Activated T-helper 1 cell treated with anti-CD3 and anti-CD28 coated beads, Interleukin-12 subunit alpha, Interleukin-12 subunit beta, Interleukin-2, Interleukin-4 antibody, amounts not matched to agents 30 ng/mL and 10 ng/mL and 1 ng/mL, durations not matched to agents 14 hours and 24 hours and 36 hours (primary cell): ENCODE measurements at regions not wholly inside any gene's neighbourhood (a gene's known extent, or its start where the extent isn't known, plus 50 kb on each side); places are given as distances from the start of the nearest gene placed in this dataset.
"Not testable (repeated sequence)": the region's sequence is repeated elsewhere in the genome, so short reads cannot be mapped to it uniquely, and the experiment has no call there.

Experiments
- DNase-seq: peaks from one replicate; pipeline ENCODE4 v3.0.0; 2021; ENCODE audit warnings: low spot score
- H3K27ac Mint-ChIP-seq: one replicate; pipeline ENCODE4 v1.8.0; 2021; ENCODE audit warnings: mild to moderate bottlenecking, mixed read lengths
- H3K27me3 Mint-ChIP-seq: one replicate; pipeline ENCODE4 v1.8.0; 2022; ENCODE audit warnings: mild to moderate bottlenecking, moderate library complexity, mixed read lengths; ENCODE audit not compliant: insufficient read depth
- H3K36me3 Mint-ChIP-seq: one replicate; pipeline ENCODE4 v1.8.0; 2021; ENCODE audit warnings: low read depth, mixed read lengths
- H3K4me1 Mint-ChIP-seq: one replicate; pipeline ENCODE4 v1.8.0; 2021; ENCODE audit warnings: low read depth, mixed read lengths
- H3K4me3 Mint-ChIP-seq: one replicate; pipeline ENCODE4 v1.8.0; 2021; ENCODE audit warnings: mild to moderate bottlenecking, moderate library complexity, mixed read lengths
- H3K9me3 Mint-ChIP-seq: one replicate; pipeline ENCODE4 v1.8.0; 2021; ENCODE audit warnings: mixed read lengths
- intact Hi-C: fragments of 100-400 bp; cut with micrococcal nuclease; formaldehyde crosslinking; loops from one replicate; pipeline ENCODE4 v1.15.1; 2024

DNA sequence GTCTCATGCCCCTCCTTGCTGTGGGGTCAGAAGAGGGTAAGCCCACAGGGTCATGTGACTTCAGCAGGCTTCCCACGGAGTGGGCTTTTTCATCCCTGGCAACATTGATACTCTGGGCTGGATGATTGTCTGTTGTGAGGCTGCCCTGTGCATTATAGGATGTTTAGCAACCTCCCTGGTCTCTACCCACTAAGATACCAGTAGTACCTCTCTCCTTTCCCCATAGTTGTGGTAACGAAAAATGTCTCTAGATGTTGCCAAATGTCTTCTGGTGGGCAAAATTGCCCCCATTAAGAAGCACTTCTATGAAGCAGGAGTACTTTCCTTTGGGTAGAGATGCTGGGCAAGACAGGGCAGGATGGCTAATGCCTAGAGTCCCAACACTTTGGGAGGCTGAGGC is 232.5 kb upstream of the ZNF217 start:
- DNase-seq: no peak
- intact Hi-C loops: loop anchor here (5.0 kb wide), 1 partner anchor 41 kb away; no protein-coding TSS in a partner anchor
- Mint-ChIP-seq H3K4me1 (peaks cover 38% of the 10 kb centered on the region), H3K27me3 (no peaks in the 10 kb centered on the region), H3K9me3 (no peaks in the 10 kb centered on the region), H3K36me3 (no peaks in the 10 kb centered on the region), H3K4me3 (no peak overlapping the region), H3K27ac (no peak overlapping the region)

- Mint-ChIP-seq H3K9me3 (no peaks in the 10 kb centered on the region), H3K27me3 (no peaks in the 10 kb centered on the region), H3K4me3 (no peak overlapping the region), H3K27ac (no peak overlapping the region), H3K36me3 (no peaks in the 10 kb centered on the region), H3K4me1 (peaks cover 32% of the 10 kb centered on the region)
- intact Hi-C loops: loop anchor here (5.0 kb wide), 1 partner anchor 42 kb away; no protein-coding TSS in a partner anchor
- DNase-seq: no peak
These were observed 231.6 kb upstream of the ZNF217 start for GRCh38 chr20:53825282-53825681.

GRCh38 chr20:53824779-53825178 is 231.1 kb upstream of the ZNF217 start:
- intact Hi-C loops: loop anchor here (5.0 kb wide), 1 partner anchor 43 kb away; no protein-coding TSS in a partner anchor
- Mint-ChIP-seq H3K9me3 (no peaks in the 10 kb centered on the region), H3K4me3 (no peak overlapping the region), H3K27ac (no peak overlapping the region), H3K36me3 (no peaks in the 10 kb centered on the region), H3K27me3 (no peaks in the 10 kb centered on the region), H3K4me1 (peaks cover 27% of the 10 kb centered on the region)
- no peak for DNase-seq

DNA sequence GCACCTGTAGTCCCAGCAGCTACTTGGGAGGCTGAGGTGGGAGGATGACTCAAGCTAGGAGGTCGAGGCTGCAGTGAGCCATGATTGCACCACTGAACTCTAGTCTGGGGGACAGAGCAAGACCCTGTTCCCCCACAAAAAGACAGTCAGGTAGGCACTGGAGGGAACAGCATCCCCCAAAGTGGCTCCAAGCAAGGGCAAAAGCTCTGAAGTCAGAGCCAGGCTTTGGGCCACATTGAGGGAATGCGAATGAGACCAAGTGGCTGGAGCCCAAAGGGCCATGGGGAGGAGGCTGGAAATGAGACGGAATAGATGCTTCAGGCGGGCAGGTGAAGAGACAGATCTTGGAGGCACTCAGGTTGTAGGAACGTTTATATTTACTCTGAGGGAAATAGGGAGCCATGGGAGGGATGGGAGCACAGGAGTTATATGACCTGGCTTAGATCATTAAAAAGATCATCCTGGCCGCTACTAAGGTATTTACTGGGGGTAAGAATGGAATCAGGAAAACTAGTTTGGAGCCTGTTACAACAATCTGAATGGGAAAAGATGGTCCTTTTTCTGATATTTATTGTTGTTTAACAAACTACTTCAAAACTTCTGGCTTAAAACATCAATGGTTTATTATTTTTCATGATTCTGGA is 229.6 kb upstream of the ZNF217 start:
- intact Hi-C loops: no loop called here
- peaks cover 11% of the 10 kb centered on the region for H3K4me1 Mint-ChIP-seq
- no peak for DNase-seq
- no peak overlapping the region for H3K27ac Mint-ChIP-seq
- no peaks in the 10 kb centered on the region for H3K36me3 Mint-ChIP-seq
- no peak overlapping the region for H3K4me3 Mint-ChIP-seq
- H3K9me3 Mint-ChIP-seq: peaks cover 9% of the 10 kb centered on the region
- no peaks in the 10 kb centered on the region for H3K27me3 Mint-ChIP-seq

DNA sequence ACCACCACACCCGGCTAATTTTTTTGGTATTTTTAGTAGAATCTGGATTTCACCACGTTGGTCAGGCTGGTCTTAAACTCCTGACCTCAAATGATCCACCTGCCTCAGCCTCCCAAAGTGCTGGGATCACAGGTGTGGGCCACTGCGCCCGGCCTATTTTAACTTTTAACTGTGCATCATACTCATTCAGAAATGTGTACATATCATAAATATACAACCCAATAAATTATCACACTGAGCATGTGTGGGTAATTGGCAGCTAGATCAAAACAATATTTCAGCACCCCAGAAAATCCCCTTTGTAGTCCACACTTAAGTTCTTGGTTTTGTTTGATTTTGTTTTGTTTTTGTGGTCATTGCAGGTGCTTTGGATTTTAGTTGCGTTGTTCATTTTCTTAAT is 228.9 kb upstream of the ZNF217 start:
- intact Hi-C loops: no loop called here
- no peaks in the 10 kb centered on the region for H3K27me3 Mint-ChIP-seq
- H3K9me3 Mint-ChIP-seq: peaks cover 9% of the 10 kb centered on the region
- no peaks in the 10 kb centered on the region for H3K36me3 Mint-ChIP-seq
- H3K4me3 Mint-ChIP-seq: no peak overlapping the region
- H3K27ac Mint-ChIP-seq: no peak overlapping the region
- peaks cover 4% of the 10 kb centered on the region for H3K4me1 Mint-ChIP-seq
- DNase-seq: no peak

GRCh38 chr20:53819973-53820451 is 226.4 kb upstream of the ZNF217 start:
- H3K27me3 Mint-ChIP-seq: no peaks in the 10 kb centered on the region
- no peak overlapping the region for H3K27ac Mint-ChIP-seq
- no peak for DNase-seq
- no peak overlapping the region for H3K4me3 Mint-ChIP-seq
- no peaks in the 10 kb centered on the region for H3K36me3 Mint-ChIP-seq
- intact Hi-C loops: no loop called here
- peaks cover 9% of the 10 kb centered on the region for H3K9me3 Mint-ChIP-seq
- peaks cover 12% of the 10 kb centered on the region for H3K4me1 Mint-ChIP-seq

GRCh38 chr20:53818457-53819177 is 225.0 kb upstream of the ZNF217 start:
- H3K36me3 Mint-ChIP-seq: no peaks in the 10 kb centered on the region
- intact Hi-C loops: no loop called here
- H3K27me3 Mint-ChIP-seq: no peaks in the 10 kb centered on the region
- no peak overlapping the region for H3K4me3 Mint-ChIP-seq
- DNase-seq: no peak
- H3K4me1 Mint-ChIP-seq: peaks cover 25% of the 10 kb centered on the region
- H3K9me3 Mint-ChIP-seq: peaks cover 9% of the 10 kb centered on the region
- H3K27ac Mint-ChIP-seq: no peak overlapping the region

GRCh38 chr20:53817513-53817912 is 223.9 kb upstream of the ZNF217 start:
- H3K36me3 Mint-ChIP-seq, DNase-seq, H3K27me3 Mint-ChIP-seq, H3K4me3 Mint-ChIP-seq, H3K27ac Mint-ChIP-seq, H3K9me3 Mint-ChIP-seq, intact Hi-C loops: not testable (repeated sequence)
- H3K4me1 Mint-ChIP-seq: peaks cover 25% of the 10 kb centered on the region

- intact Hi-C loops: no loop called here
- no peak overlapping the region for H3K27ac Mint-ChIP-seq
- no peak overlapping the region for H3K4me3 Mint-ChIP-seq
- H3K27me3 Mint-ChIP-seq: no peaks in the 10 kb centered on the region
- peaks cover 25% of the 10 kb centered on the region for H3K4me1 Mint-ChIP-seq
- DNase-seq: no peak
- no peaks in the 10 kb centered on the region for H3K36me3 Mint-ChIP-seq
- peaks cover 9% of the 10 kb centered on the region for H3K9me3 Mint-ChIP-seq
These were observed 223.3 kb upstream of the ZNF217 start for GRCh38 chr20:53816872-53817398.

GRCh38 chr20:53815509-53815908 is 221.9 kb upstream of the ZNF217 start:
- peaks cover 9% of the 10 kb centered on the region for H3K9me3 Mint-ChIP-seq
- H3K27me3 Mint-ChIP-seq: no peaks in the 10 kb centered on the region
- peaks cover 25% of the 10 kb centered on the region for H3K4me1 Mint-ChIP-seq
- H3K27ac Mint-ChIP-seq: no peak overlapping the region
- no peak overlapping the region for H3K4me3 Mint-ChIP-seq
- intact Hi-C loops: no loop called here
- no peak for DNase-seq
- no peaks in the 10 kb centered on the region for H3K36me3 Mint-ChIP-seq

DNA sequence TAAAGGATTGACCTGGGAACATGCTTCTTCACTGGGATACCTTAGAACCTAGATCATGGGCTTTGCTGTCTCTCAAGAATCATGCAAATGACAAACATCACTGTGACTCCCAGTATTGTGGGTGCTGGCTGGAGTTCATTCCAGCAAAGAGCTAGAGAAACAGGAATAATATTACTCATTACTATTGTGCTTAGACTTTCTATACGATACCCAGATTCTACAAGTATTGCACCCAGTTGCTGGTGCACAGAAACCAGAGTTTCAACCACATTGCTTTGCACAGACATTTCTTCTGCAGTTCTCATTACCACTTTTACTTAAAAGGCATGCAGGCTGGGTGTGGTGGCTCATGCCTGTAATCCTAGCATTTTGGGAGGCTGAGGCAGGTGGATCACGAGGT is 220.4 kb upstream of the ZNF217 start:
- H3K4me1 Mint-ChIP-seq: peaks cover 25% of the 10 kb centered on the region
- no peak for DNase-seq
- no peaks in the 10 kb centered on the region for H3K27me3 Mint-ChIP-seq
- no peak overlapping the region for H3K4me3 Mint-ChIP-seq
- intact Hi-C loops: no loop called here
- no peaks in the 10 kb centered on the region for H3K36me3 Mint-ChIP-seq
- peaks cover 4% of the 10 kb centered on the region for H3K9me3 Mint-ChIP-seq
- no peak overlapping the region for H3K27ac Mint-ChIP-seq

GRCh38 chr20:53813636-53814035 is 220.0 kb upstream of the ZNF217 start:
- H3K9me3 Mint-ChIP-seq: no peaks in the 10 kb centered on the region
- H3K4me1 Mint-ChIP-seq: peaks cover 25% of the 10 kb centered on the region
- no peak overlapping the region for H3K4me3 Mint-ChIP-seq
- intact Hi-C loops: no loop called here
- no peak overlapping the region for H3K27ac Mint-ChIP-seq
- DNase-seq: no peak
- no peaks in the 10 kb centered on the region for H3K27me3 Mint-ChIP-seq
- H3K36me3 Mint-ChIP-seq: no peaks in the 10 kb centered on the region

DNA sequence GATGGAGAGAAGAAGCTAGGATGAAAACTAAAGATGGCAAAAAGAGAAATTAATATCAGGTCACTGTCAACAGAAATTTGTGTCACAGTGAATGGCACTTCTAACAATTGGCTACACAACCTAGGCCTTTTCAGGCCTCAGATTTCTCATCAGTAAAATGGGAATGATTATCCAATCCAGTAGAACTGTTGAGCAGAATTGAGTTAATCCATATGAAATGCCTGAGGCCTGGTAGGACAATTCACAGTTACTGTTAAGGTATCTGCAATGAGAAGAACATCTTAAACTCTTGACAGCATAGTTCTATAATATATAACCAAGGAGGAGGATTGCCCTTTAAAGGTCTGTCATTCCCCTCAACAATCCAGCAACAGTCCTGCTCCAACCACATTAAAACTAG is 217.9 kb upstream of the ZNF217 start:
- Mint-ChIP-seq H3K4me1 (peaks cover 25% of the 10 kb centered on the region), H3K9me3 (no peaks in the 10 kb centered on the region), H3K27me3 (no peaks in the 10 kb centered on the region), H3K36me3 (no peaks in the 10 kb centered on the region), H3K4me3 (no peak overlapping the region), H3K27ac (no peak overlapping the region)
- DNase-seq: no peak
- intact Hi-C loops: no loop called here
